NB4 (cell line): ENCODE measurements at regions not wholly inside any gene's neighbourhood (a gene's known extent, or its start where the extent isn't known, plus 50 kb on each side); places are given as distances from the start of the nearest gene placed in this dataset.
"Not testable (repeated sequence)": the region's sequence is repeated elsewhere in the genome, so short reads cannot be mapped to it uniquely, and the experiment has no call there.

Experiments used
- TF ChIP-seq, protein P1 (sequence below): IDR thresholded peaks from 2 replicates; pipeline ENCODE4 v1.6.1; 2011; ENCODE audit warnings: low read depth, low read length
- TF ChIP-seq, protein P2 (sequence below): IDR thresholded peaks from one replicate; pipeline ENCODE4 v1.5.1; 2012; ENCODE audit warnings: low read depth, low read length

DNA sequence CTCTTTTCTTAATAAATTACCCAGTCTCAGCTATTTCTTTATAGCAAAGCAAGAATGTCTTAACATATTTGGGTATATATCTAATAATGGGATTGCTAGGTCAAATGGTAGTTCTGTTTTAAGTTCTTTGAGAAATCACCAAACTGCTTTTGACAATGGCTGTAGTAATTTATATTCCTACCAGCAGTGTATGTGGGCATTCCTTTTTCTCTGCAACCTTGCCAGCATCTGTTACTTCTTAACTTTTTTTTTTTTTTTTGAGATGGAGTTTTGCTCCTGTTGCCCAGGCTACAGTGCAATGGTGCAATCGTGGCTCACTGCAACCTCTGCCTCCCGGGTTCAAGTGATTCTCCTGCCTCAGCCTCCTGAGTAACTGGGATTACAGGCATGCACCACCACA, 69.8 kb upstream of the ABCD3 start:
- TF ChIP-seq, protein P1, sequence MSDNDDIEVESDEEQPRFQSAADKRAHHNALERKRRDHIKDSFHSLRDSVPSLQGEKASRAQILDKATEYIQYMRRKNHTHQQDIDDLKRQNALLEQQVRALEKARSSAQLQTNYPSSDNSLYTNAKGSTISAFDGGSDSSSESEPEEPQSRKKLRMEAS: not testable (repeated sequence)
- TF ChIP-seq, protein P2, sequence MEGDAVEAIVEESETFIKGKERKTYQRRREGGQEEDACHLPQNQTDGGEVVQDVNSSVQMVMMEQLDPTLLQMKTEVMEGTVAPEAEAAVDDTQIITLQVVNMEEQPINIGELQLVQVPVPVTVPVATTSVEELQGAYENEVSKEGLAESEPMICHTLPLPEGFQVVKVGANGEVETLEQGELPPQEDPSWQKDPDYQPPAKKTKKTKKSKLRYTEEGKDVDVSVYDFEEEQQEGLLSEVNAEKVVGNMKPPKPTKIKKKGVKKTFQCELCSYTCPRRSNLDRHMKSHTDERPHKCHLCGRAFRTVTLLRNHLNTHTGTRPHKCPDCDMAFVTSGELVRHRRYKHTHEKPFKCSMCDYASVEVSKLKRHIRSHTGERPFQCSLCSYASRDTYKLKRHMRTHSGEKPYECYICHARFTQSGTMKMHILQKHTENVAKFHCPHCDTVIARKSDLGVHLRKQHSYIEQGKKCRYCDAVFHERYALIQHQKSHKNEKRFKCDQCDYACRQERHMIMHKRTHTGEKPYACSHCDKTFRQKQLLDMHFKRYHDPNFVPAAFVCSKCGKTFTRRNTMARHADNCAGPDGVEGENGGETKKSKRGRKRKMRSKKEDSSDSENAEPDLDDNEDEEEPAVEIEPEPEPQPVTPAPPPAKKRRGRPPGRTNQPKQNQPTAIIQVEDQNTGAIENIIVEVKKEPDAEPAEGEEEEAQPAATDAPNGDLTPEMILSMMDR: not testable (repeated sequence)
